Transverse colon (tissue), 4 donors: ENCODE measurements at regions not wholly inside any gene's neighbourhood (a gene's known extent, or its start where the extent isn't known, plus 50 kb on each side); places are given as distances from the start of the nearest gene placed in this dataset.

Experiments
- CTCF ChIP-seq, 5 experiments: fragments of 200-600 bp in 3 of 5; fragments of 450-650 bp in 2 of 5; sonication (generic) in 3 of 5; IDR thresholded peaks; 1 replicate in 2 of 5; 2 replicates in 3 of 5; pipeline ENCODE4 v1.5.1; 2016 to 2017; ENCODE audit warnings: antibody characterized with exemption in 5 of 5, inconsistent platforms in 3 of 5, mild to moderate bottlenecking in 2 of 5, moderate library complexity in 1 of 5
- POLR2A ChIP-seq: fragments of 450-650 bp; IDR thresholded peaks from one replicate; pipeline ENCODE4 v1.6.1; 2016; ENCODE audit warnings: antibody characterized with exemption, mild to moderate bottlenecking, moderate library complexity
- POLR2AphosphoS5 ChIP-seq, 3 donors: sonication (generic); formaldehyde crosslinking; IDR thresholded peaks; one replicate each; pipeline ENCODE4 v1.6.1; 2016; ENCODE audit warnings: antibody characterized with exemption in 3 of 3

GRCh38 chr2:175823002-175823706, 178.9 kb downstream of the LNPK start:
- TF ChIP-seq CTCF (IDR thresholded peaks at IDR 0.05) (no peak), POLR2AphosphoS5 (IDR thresholded peaks at IDR 0.05) (no peak), POLR2A (no peak)
